Vagina (tissue), 2 donors: ENCODE measurements at regions not wholly inside any gene's neighbourhood (a gene's known extent, or its start where the extent isn't known, plus 50 kb on each side); places are given as distances from the start of the nearest gene placed in this dataset.

Source experiments
- POLR2A ChIP-seq, 2 donors: fragments of 450-650 bp; IDR thresholded peaks; one replicate each; pipeline ENCODE4 v1.6.1; 2017; ENCODE audit warnings: antibody characterized with exemption in 2 of 2, mild to moderate bottlenecking in 2 of 2, moderate library complexity in 2 of 2
- TF ChIP-seq, protein P1 (sequence below), 3 experiments: fragments of 450-650 bp in 2 of 3; fragments of 200-600 bp in 1 of 3; sonication (generic) in 1 of 3; IDR thresholded peaks; one replicate each; pipeline ENCODE4 v1.5.1; 2017 to 2019; ENCODE audit warnings: antibody characterized with exemption in 3 of 3, mild to moderate bottlenecking in 2 of 3, moderate library complexity in 2 of 3

DNA sequence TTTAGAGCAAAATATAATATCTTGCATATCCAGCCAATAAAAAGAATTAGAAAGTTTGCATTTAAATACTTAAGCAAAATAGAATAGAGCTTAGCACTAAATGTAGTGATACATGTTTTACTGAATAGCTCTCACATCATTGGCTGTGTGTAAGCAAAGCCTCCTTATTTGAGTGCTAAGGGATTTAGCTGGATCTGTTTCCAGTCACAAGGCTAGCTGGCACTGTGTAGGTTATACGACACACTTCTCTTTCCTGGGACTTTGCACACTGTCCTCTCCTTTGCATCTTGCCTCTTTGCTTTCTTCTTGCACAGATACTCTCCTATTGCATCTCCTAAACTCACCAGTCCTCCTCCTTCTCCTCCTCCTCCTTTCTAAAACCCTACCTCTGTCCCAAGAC, 423.8 kb downstream of the KLF5 start:
- no peak for TF ChIP-seq POLR2A (IDR thresholded peaks at IDR 0.05)
- TF ChIP-seq, protein P1, sequence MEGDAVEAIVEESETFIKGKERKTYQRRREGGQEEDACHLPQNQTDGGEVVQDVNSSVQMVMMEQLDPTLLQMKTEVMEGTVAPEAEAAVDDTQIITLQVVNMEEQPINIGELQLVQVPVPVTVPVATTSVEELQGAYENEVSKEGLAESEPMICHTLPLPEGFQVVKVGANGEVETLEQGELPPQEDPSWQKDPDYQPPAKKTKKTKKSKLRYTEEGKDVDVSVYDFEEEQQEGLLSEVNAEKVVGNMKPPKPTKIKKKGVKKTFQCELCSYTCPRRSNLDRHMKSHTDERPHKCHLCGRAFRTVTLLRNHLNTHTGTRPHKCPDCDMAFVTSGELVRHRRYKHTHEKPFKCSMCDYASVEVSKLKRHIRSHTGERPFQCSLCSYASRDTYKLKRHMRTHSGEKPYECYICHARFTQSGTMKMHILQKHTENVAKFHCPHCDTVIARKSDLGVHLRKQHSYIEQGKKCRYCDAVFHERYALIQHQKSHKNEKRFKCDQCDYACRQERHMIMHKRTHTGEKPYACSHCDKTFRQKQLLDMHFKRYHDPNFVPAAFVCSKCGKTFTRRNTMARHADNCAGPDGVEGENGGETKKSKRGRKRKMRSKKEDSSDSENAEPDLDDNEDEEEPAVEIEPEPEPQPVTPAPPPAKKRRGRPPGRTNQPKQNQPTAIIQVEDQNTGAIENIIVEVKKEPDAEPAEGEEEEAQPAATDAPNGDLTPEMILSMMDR (IDR thresholded peaks at IDR 0.05): no peak
